Right lobe of liver (tissue), 4 donors: ENCODE measurements at regions not wholly inside any gene's neighbourhood (a gene's known extent, or its start where the extent isn't known, plus 50 kb on each side); places are given as distances from the start of the nearest gene placed in this dataset.

Experiments
- POLR2A ChIP-seq: fragments of 450-650 bp; IDR thresholded peaks from one replicate; pipeline ENCODE4 v1.6.1; 2017; ENCODE audit warnings: antibody characterized with exemption, mild to moderate bottlenecking
- TF ChIP-seq, protein P1 (sequence below), 4 donors: fragments of 200-600 bp in 3 of 4; fragments of 450-650 bp in 1 of 4; IDR thresholded peaks; one replicate each; pipeline versions ENCODE4 v1.5.1 to v1.8.0; 2016 to 2022; ENCODE audit warnings: antibody characterized with exemption in 4 of 4, mild to moderate bottlenecking in 2 of 4
- donor health status: DM: no; HTN: no; CAD: no.
- donor health status: DM: no; HTN: no; CAD: no.
- donor health status: DM: no; HTN: yes; CAD: no.

DNA sequence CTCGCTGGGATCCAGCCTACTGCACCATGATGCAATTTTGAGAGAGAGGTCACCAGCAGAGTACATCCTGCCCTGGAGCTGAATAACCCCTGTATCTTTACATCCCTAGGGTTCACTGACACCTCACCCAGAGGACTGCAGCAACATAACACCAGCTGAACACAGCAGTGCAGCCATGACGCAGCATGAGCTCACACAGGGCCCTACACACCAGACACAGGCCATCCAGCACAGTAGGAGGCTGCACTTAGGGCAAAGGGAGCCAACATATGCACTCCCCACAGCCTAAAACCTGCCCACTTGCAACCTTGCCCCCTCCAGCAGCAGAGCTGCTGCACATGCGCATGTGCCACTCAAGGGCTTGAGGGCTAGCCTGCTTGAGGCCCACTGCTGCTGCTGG, 157.3 kb upstream of the SMARCA2 start:
- TF ChIP-seq, protein P1, sequence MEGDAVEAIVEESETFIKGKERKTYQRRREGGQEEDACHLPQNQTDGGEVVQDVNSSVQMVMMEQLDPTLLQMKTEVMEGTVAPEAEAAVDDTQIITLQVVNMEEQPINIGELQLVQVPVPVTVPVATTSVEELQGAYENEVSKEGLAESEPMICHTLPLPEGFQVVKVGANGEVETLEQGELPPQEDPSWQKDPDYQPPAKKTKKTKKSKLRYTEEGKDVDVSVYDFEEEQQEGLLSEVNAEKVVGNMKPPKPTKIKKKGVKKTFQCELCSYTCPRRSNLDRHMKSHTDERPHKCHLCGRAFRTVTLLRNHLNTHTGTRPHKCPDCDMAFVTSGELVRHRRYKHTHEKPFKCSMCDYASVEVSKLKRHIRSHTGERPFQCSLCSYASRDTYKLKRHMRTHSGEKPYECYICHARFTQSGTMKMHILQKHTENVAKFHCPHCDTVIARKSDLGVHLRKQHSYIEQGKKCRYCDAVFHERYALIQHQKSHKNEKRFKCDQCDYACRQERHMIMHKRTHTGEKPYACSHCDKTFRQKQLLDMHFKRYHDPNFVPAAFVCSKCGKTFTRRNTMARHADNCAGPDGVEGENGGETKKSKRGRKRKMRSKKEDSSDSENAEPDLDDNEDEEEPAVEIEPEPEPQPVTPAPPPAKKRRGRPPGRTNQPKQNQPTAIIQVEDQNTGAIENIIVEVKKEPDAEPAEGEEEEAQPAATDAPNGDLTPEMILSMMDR (IDR thresholded peaks at IDR 0.05), result no peak
- no peak for TF ChIP-seq POLR2A
